Glomerular visceral epithelial cell (primary cell): ENCODE measurements at regions not wholly inside any gene's neighbourhood (a gene's known extent, or its start where the extent isn't known, plus 50 kb on each side); places are given as distances from the start of the nearest gene placed in this dataset.
"Not testable (repeated sequence)": the region's sequence is repeated elsewhere in the genome, so short reads cannot be mapped to it uniquely, and the experiment has no call there.

Experiments used
- DNase-seq: peaks from one replicate; pipeline ENCODE4 v3.0.0-alpha.2; 2016; ENCODE audit errors: extremely low spot score

DNA sequence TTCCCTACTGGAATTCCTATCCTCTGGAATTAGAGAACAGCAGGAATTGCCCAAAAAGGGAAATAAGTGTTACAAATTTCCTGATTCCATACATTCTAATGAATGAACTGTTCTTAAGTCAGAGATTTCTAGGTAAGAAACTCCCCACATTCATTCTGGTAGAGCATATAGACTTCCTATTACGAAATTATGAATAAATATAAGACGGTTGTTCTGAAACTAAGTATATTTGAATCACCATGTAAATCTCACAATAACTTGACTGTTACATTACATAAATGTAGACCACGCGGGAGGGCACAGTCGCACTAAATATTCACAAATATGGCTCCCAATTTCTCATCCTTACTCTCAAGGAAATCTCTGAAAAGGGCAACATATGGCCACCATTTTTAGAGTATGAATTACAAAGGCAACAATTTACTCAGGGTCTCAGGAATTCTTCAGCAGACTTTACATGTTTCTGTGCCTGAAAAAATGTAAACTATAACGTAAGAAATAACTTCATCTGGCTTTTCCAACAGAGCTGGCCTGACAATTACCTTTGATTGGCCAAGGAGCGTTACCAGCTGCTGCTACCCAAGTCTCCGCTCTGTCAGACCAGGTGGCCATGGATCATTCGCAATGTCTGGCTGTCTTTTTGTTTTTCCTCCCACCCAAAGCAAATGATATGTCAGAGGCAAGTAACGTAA lies 115.8 kb downstream of the MPP7 start:
- DNase-seq, result no peak

DNA sequence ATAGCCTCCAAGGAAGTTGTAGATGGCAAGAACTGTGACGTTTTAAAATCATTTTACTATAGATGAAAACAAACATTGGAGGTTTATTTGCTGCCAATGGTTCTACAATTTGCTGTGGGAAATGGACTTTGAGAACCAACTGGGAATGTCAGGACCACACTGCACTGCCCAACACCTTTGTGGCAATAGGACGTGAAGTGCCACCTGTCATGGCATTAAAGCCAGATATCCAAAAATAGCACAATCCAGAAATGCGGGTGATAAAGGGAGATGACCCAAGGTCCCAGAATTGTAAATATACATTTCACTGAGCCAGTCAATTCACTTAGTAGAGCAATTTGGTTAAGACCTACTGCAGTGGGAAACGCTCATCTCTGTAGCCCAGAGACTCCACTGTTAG lies 116.4 kb downstream of the MPP7 start:
- DNase-seq, result no peak

DNA sequence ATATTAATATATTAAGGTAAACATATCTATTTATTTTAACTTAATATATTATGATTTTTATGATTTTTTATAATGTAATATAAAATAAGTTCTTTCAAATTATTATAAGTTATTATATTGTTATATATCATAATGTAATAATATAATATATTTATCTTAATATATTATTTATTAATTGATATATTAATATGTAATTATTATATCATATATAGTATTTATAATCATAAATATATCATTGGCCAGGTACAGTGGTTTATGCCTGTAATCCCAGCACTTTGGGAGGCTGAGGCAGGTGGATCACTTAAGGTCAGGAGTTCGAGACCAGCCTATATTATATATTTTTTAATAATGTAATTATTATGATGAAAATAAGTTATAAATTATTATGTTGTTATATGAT lies 118.1 kb downstream of the MPP7 start:
- no peak for DNase-seq

DNA sequence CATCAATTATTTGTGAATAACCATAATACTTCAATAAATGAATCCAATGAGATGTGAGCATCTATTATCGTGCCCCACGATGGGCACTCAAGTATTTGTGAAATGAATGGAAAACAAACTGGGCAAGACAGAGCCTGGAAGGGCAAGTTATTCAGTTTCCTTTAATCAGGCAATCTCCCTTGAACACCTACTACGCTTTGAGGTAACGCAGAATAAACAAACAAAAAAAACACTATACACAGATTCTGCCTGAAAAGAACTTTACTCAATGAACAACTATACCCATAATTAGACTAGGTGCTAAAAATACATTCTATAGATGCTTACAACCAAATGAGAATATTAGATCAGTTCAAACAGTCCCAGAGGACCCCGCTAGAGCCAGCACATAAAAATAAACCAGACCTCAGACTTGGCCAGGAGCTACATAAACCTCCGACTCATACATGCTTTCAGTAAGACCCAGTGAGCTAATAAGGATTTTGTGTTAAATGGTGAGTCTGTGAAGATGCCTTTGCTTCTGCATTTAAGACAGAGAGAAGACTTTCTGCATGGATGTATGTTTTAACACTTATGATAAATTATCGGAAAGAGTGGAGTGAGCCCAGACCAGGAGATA lies 121.3 kb downstream of the MPP7 start:
- DNase-seq, result peak; percentile 2

DNA sequence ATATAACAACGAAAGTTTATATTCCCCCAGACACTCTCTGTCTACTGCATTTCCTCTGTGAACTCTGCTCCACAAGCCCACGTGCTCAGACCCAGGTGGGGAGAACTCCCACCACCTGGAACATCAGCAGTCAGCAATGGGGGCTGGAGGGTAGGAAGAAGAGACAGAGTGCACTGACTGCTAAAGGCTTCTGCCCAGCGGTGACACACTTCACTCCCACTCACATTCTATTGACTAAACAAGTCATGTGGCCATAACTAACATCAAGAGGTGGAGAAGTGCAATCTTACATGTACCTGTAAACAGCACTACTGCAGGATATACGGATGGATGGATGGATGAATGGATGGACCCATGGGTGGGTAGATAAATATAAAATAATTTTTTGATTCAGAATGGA lies 122.2 kb downstream of the MPP7 start:
- peak; percentile 2 for DNase-seq

DNA sequence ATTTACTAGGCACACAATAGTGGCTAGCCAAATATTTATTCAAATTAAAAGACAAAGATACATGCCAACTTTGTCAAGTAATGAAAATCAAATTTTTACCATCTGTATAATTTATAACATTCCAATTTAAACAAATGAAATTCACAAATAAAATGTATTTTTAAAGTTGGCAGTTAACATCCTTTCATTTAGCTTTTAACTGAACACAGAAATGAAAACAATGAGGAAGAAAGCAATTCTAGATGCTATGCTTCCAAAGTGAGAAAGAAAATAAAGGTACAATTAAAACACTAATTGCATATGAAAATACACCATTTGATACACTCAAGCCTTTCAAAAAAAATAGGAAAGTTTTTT lies 123.1 kb downstream of the MPP7 start:
- no peak for DNase-seq

DNA sequence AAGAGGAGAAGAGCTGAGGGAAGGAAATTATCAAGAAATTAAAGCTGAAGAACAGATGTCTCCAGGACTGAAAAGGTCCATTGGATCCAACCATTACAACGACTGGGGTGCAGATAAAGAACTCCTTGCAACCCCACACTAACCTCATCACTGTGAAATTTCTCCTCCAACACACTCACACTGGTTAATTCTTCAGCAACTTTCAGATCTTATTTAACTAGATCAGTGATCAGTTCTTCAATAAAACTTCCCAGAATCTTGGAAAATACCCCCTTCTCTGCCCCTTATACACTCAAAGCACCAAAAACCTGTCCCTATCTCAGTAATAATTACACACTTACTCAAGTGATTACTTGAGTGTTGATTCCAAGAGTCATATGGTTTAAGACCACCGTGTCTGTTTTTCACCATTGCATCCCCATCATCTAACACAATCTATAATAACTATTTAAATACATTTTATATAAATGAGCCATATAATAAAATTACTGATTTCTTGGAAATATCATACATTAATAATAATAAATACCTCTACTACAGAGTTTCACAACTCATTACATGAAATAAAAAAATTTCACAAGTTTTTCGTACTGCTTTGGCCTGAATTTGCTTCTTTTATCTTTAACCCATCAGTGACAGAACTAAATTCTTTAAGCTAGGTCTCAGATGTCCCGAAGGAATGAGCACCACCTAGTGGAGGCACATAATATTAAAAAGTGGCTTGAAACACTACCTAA lies 123.7 kb downstream of the MPP7 start:
- DNase-seq, result peak; percentile 71

DNA sequence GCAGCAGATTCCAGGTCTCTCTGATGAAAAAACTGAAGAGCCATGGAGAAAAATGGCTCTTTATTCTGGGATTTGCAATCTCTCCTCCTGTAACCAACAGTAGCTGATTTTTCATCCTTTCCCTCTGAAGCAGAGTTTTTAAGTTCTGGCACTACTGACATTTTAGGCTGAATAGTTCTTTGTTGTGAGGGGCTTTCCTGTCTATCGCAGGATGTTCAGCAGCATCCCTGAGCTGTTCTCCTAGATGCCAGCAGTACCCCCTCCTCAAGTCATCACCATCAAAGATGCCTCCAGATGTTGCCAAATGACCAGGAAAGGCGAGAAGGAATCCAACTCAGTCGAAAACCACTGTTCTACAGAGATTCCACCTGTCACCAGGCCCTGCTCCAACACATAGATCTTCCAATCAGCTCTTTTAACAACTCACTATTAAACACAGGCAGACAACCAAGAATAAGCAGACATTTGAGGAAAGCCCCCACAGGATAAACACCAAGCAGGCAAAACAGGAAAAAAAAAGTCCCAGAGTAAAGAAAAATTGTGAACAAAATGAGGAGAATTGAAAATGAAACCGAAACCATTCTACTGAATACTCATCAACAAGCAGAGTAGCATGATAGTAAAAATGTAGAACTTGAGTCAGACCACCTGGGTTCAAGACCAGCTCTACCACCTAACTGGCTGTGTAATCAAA lies 124.8 kb downstream of the MPP7 start:
- peak; percentile 7 for DNase-seq

DNA sequence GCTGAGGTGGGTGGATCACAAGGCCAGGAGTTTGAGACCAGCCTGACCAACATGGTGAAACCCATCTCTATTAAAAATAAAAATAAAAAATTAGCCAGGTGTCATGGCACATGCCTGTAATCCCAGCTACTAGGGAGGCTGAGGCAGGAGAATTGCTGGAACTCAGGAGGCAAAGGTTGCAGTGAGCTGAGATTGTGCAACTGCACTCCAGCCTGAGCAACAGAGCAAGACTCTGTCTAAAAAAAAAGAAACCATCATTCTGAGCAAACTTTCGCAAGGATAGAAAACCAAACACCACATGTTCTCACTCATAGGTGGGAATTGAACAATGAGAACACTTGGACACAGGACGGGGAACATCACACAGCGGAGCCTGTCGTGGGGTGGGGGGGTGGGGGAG lies 126.4 kb downstream of the MPP7 start:
- DNase-seq, result not testable (repeated sequence)

DNA sequence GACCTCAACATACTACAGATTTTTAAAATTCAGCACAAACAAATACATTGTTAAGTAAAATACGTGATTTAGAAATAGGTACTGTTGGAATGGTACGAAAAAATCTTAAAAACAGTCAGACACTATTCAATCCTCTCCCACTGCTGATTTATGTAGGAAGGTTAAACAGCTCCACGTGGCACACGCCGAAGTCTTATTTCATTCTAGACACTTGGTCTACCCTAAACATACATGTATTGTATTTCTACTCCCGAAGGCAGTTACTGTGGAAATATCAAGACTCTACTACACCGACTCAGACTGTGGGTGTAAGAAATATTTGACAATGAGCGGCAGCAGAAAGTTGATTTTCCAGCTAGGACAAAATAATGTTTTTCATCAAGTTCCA lies 130.6 kb downstream of the MPP7 start:
- no peak for DNase-seq

DNA sequence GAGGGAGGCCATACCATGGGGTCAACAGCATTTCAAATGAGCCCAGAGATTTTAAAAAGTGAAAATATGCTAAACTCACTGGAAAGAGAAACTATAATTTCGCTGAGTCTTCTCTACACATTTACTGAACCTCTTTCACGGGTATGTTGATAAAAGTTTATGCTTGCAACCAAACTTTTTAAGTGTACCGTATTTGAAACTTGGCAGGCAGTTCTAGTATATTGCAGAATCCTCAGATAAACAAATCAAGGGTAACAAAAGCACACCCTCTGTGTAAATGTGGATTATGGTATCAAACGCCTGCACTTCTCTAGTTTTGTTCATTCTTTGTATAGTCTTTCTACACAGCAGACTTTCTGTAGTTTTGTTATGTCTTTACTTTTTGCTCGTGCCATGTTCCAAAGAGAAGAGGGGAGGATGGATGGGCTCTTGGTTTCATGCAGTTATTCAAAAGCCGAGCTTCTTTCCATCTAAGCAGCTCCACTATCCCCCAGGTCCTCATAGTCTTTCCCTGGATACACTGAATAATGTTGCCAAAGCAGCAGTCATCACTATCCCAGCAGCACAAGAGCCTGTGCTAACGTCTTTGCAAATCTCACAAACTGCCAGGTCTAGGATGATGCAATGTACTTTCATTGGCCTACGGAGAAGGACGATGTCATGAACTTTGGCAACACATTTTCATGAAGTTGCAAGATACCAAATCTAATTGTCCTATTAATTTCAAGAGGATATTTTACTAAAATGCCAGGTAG lies 131.2 kb downstream of the MPP7 start:
- no peak for DNase-seq

DNA sequence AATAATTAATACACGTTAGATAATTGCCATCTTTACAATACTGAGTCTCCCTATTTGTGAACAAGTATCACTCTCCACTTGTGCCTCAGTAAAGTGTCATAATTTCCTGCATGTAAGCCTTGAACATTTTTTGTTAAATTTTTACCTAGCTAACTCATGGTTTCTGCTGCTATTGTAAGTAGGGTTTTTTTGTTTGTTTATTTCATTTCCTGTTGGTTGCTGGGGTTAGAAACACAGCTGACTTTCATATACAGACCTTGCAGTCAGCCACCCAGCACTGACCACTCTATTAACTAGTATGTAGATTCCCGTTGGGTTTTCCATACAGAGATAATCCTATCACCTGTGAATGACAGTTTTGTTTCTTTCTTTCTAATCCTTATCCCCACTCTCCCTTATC lies 133.3 kb downstream of the MPP7 start:
- DNase-seq, result no peak

DNA sequence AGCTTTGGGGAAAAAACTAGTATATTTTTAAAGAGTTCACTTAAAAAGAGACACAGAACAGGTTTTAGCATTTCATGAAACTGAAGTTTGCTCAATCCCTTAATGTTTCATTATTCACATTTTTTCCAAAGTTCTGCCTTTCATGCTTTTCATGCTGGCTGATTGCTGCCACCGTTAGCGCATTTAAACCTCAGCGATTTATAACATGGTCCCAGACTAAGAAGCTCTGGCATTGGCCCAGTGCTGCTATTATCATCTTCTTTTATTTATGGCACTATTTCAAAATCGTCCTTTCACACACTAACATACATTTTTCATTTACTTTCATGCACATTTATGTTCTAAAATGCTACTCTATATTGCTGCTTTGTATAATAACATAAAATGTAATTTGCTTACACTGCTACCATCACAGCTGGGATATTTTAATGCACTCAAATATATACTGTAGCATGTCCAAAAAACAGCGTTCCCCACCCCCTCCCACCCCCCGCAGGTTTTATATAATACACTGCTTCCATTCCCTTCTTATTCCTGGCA lies 141.9 kb downstream of the MPP7 start:
- DNase-seq, result no peak

DNA sequence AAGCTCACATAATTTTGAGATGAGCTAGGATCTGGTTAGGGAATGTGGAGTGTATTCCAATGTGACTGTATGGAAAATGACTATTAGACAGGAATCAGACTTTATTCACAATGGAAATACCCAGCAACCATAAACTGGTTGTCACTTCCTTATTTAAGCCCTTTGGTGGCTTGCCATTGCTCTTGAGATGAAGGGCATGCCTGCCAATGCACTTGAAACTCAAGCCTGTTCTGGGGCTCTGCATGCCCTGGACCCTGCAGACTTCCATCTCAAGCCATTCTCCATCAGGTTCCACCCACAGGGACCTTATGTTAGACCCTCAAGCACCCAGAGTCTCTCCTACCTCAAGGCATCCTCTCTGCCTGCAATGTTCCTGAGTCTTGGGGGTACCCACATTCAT lies 145.5 kb downstream of the MPP7 start:
- no peak for DNase-seq

DNA sequence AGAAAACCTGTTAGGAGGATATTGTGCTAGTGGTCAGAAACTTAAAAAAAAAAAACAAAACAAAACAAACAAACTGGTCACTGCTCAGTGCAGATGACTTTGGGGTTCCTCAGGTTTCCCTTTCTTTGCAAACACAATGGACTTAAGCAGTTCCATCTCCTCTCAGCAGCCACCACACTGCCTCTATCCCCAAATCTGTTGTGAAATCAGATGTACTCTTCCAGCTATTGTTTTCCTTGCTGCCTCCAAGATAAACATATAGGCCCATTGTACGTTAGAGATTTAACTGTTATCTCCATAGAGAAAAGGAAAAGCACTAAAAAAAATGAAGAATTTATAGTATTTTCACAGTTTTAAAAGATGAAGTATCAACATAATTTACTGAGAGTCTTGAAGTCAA lies 147.1 kb downstream of the MPP7 start:
- DNase-seq, result no peak

DNA sequence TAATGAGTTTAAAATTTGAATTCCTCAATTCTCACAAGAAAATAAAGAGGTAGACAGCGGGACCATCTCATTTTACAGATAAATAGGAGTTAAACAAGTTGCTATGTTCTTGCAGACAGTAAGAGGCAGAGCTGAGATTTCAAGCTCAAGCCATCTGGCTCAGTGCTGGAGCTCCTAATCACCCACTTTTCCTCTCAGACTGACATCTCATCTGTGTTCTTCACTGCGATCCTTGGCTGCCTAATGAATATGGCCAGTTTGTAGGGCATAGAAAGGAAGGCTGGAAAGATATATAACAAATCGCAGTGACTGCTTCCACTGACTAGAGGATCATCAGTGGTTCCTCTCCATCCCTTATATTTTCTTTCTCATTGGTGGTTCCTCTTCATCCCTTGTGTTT lies 151.2 kb downstream of the MPP7 start:
- no peak for DNase-seq

DNA sequence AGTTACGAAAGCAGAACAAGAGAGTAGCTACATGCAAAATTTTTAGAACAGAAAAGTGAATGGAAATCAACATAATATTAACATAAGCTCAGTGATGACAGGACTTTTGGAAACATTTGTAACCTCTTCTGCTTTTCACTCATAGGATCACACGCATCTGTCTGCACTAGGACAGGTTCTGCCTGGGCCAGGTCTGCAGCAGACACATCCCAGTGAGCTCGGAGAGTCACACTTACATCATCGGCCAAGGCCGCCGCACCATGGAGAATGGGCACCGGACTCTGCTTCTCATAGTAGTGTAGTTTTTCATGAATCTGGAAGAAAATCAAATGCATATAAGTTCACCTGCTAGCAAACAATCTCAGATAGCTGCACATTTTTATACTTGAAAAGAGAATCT lies 150.9 kb upstream of the ODAD2 start:
- DNase-seq, result no peak

DNA sequence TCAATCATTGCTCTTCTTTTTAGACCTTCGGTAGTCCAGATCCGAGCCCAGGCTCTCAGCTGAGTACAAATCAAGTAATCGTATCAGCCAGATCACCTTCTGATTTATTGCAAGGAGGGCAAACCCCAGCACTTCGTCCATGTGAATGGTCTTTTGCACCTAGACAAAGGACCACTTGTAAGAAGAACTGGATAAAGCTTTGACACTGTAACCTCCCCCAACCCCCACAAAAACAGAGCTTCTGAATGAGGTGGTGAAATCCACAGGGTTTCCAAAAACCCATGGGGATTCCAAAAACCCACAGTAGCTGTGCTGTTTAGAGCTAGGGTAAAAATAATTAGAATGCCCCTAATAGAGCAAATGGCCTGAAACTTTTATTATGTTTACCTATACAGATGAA lies 148.8 kb upstream of the ODAD2 start:
- no peak for DNase-seq

DNA sequence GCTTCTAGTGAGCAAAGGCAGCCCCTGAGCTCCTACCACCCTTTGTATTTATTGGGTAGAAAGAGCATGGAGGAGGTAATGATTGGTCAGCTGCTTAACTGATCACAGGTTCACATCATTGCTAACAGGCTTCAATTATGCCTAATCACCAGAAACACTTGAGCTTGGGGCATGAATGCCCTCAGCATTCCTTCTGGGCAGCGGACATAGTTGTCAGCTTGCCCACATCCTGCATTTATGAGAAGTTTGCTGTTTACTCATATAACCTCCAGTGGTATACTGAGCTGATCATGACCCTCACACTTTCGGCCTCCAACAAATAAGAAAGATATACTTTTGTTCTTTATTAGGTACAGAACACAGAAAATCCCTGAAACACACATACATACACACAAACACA lies 140.3 kb upstream of the ODAD2 start:
- peak; percentile 77 for DNase-seq

DNA sequence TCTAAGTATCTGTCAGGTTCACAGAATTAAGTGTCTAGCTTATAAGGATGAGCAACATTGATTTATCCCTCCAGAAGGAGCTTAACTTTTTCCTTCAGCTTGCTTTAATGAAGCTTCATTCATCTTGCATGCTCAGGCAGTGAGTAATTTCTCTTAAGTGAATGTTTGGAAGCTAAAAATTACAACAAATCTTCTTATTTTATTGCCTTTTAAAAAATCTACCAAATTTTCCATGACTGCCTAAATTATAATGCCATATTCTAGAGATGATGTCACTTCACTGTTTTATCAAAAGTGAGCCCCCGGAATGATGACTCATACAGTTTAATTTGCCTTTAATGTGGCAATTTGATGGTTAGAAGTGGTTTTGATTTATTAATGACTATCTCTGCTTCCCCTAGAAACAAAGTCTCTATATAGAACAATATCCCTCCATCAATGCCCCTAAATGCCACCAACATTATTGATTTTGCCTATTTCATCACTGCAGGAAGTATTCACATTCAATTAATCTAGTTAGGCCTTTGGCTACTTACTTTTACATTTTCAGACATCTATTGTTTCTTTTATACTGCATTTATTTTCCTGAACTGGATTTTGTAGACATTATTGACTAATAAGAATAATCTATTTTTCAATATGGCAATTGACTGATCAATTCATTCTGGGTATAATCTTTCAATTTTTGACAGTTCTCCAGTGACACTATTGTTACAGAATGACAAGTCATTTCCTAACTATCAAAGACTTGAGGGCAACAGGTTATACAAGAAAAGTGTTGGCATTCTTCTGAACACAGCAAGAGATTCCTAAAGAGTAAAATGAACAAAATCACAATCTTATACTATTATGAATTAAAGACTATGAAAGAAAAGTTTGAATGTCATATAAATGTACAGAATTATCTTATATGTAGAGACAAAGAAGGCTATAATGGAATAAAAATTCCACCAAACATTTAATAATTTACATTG lies 139.3 kb upstream of the ODAD2 start:
- DNase-seq, result peak; percentile 41

DNA sequence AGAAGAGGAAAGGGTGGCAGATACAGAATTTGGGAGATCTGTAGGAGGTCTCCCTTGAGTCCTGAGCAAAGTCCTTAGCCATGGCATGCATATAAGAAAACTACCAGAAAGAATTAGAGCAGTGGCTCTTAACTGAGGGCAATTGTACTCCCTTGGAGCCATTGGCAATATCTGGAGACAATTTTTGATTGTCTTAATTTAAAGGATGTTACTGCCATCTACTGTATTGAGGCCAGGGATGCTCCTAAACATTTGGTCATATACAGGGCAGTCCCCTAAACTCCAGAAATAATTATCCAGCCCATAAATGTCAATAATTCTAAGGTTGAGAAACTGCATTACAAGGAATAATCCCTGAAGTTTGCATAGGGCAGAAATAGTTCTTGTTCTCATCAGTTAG lies 136.4 kb upstream of the ODAD2 start:
- DNase-seq, result no peak
